ENCODE measurements at regions not wholly inside any gene's neighbourhood (a gene's known extent, or its start where the extent isn't known, plus 50 kb on each side); places are given as distances from the start of the nearest gene placed in this dataset.
"Not testable (repeated sequence)": the region's sequence is repeated elsewhere in the genome, so short reads cannot be mapped to it uniquely, and the experiment has no call there.

DNA sequence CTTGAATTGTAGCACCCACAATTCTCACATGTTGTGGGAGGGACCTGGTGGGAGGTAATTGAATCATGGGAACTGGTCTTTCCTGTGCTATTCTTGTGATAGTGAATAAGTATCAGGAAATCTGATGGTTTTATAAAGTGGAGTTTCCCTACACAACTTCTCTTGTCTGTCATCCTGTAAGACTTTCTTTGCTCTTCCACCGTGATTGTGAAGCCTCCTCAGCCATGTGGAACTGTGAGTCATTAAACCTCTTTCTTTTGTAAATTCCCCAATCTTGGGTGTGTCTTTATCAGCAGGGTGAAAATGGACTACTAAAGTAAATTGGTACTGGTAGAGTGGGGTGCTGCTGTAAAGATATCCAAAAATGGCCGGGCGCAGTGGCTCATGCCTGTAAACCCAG, 215.6 kb downstream of the LIG4 start:
- no peak for DNase-seq

DNA sequence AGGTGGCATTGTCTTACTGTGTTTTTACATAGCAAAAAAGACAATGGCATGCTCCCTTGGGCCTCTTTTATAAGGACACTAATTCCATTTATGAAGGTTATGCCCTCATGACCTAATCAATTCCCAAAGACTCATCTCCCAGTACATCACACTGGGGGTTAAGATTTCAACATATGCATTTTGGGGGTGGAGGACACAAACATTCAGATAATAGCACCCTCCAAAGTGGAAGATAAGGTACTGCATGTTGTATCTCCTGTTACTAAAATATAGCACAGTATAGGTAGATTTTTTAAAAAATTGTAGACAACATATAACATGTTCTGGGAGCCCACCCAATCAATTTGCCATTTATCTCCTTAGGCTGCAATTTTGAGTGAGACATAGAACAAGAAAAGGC, 221.2 kb downstream of the LIG4 start:
- DNase-seq: no peak

DNA sequence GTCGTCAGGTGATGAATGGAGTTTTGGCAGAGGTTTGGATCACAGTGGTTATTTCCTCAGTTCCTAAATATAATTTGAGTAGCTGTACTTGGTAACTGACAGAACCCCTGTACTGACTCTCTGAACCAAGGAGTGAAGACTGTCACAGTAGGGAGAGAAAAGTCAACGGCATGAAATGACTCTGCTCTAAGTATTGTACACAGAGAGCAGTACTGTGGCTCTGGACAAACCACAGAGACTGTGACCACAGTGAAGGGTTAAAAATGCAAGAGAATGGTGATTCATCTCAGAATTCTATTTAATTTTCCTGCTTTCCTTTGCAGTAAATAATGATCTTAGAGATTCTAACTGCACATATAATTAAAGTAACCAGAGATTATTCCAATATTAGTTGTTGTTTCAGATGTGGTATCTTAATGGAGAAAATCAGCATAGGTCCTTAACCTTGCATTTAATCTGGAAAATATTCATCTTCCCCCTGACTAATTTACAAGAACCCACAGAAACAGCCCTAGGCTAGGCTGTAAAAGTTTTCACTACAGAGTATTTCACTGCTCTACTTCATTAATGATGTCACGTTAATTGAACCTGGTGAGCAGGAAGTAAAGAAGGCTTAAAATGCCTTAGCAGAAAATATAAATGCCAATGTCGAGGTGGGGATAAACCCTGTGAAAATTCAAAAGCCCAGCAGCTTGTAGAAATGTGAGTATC, 221.9 kb downstream of the LIG4 start:
- no peak for DNase-seq

DNA sequence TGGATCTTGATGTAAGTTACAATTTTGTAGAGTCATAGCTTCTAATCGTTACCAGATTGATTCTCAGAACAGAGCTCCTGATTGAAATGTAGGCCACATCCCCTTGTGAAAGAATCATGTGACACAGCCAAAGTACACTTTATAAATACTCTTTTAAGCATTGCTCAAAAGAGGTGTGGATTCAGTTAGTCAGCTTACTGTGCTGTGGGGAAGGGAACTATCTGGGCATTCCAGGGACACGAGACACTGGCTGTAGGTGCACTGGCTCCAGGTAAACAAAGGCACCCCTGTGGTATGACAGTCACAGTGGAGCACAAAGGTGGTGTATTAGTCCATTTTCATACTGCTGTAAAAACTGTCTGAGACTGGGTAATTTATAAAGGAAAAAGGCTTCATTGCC, 222.8 kb downstream of the LIG4 start:
- no peak for DNase-seq

DNA sequence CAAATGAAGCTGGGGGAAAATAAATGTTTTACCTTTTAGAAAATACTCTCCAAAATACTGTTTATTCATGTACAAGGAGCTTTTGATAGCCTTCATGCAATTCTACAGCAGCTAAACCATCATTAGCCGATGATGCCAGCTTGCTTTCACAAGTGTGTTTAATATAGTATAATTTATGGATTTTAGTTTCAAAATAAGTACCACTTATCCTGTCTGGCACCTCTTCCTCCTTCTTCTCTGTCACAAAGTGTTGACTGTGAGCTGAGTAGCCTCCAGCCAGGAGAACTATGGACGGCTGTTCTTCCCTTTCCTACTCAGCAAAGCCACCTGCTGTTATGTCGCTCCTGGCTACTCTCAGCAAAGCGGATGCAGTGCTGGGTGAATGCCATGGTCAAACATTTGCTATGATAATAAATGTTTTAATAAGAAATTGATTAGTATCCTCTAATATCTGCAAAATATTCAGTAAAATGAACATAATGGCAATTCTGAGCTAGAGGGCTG, 238.2 kb downstream of the LIG4 start:
- DNase-seq: peak; percentile 56

DNA sequence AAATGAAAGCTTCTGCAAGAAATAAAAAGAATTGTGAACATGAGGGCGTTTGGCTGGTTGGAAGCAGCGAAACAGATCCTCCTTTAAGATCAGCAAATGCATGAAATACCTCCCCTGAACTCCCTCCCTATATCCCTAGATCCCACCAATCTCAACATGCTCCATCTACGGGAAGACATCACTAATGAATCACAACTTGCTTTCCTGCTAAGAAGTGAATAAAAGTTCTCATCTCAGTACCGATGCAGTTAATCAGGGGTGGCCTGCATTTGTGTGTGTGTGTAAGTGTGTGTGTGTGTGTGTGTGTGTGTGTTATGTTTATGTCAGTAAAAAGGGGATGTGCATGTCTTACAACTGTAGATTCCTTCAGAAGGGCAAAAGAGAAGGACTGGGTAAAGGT, 238.7 kb downstream of the LIG4 start:
- no peak for DNase-seq

DNA sequence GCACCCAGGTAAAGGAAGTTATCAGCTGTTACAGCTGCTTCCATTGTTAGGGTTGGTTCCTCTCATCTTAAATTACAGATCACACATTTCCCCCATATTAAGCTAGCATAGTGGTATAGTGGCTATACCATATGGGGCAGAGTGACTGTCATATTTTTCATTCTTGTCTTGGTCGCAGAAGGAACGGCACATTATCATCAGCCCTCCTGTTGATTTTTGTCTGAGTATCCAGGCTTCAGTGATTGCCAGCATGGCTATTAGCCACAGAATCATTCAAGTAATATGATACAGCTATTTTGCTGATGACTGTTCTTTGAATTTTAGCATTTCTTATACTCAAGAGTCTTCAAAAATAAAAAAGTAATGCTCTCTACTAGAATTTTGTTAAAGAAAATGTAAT, 240.9 kb downstream of the LIG4 start:
- no peak for DNase-seq

DNA sequence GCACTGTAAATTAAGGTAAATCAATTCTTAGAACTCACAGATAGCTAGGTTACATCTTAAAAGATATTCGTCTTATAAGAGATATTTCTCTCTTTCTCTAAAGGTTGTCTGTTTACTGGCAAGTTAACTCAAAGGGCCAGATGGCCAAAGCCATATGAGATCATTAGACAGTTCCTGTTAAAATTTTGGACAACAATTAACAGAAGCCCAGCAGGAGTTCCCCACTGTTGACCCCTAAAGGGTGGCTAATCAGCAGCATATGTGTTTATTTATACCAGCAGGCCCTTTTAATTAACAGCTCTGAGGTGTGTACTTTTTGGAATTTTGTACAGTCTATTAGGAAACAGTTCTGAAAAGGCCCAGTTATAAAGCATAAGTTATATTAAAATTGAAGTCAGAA, 245.8 kb downstream of the LIG4 start:
- DNase-seq: no peak

DNA sequence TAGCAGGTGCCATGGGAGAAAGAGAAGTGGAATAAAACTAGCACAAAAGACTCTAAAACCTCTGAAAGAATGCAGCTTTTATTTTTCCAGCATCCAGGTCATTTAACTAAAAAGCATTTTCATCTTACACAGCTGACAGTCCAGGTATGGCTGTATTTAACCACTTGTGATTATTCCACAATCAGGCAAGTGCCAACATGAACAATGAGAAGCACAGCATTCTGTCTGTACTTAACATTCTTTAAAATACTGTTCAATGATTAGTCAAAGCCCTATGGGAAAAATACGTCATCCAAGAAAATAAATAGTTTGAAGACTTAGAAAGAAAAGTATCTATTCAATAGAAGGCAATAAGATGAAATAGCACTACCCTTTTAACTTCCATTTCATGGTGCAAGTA, 246.9 kb downstream of the LIG4 start:
- no peak for DNase-seq

DNA sequence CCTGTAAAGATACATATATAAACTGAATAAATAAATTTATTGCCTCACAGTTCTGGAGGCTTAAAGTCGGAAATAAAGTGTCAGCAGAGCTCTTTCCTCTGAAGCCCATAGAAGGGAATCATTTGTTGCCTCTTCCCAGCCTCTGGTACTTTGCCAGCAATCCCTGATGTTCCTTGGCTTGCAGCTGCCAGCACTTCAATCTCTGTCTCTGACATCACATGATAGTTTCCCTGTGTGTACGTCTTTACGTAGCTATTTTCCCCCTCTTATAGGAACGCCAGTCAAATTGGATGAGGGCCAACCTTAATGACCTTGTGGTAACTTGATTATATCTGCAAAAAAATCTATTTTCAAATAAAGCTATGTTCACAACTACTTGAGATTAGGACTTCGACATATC, 250.9 kb downstream of the LIG4 start:
- peak; percentile 75 for DNase-seq

DNA sequence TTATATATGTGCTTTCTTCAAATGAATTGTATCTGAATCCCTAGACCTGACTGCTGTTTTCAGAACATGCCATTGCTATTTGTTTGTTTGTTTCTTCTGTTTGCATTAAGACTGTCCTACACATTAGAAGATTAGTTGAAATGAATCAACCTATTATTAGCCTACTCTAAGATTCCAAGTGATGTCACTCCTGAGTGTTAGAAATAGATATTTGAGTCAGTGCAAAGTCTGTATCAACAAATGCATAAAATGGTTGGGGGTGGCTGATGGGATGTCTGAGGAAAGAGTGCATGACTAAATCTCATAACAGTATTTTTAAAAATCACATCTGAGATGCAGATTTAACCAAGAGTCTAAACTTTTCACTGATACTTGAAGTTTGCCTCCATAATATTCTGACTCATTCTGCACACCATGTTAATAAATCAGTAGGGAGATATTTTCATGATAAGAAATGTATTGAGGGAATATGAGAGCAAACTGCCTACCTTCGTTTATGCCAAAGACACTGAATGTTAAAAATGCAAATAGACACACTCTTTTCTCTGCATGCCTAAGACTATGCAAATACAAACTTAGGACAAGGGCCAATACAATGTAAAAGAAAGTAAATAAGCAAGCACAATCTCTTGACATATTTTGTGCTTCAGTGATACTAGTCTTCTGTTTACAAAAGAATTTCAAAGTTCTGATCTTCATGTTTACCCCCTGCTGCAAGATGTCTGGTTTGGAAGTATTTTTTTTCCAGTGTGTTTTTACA, 253.3 kb downstream of the LIG4 start:
- DNase-seq: no peak

DNA sequence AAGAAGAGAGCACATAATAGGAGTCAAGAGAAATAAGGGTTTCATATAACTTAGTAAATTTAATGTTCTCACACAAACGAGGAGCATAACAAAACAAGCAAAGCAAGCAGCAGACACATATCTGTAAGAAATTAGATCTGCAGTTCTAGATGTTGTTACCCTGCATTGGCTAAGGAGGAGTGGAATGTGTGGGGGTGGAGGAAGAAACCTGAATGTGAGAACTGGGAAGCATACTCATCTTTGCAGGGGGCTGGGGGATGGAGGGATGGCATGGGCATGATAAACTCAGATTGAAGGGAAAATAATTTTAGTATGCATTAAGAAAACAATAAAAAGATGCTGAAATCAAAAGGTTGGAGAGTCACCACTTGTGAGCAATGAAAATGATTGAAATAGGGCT, 255.0 kb downstream of the LIG4 start:
- DNase-seq: no peak

DNA sequence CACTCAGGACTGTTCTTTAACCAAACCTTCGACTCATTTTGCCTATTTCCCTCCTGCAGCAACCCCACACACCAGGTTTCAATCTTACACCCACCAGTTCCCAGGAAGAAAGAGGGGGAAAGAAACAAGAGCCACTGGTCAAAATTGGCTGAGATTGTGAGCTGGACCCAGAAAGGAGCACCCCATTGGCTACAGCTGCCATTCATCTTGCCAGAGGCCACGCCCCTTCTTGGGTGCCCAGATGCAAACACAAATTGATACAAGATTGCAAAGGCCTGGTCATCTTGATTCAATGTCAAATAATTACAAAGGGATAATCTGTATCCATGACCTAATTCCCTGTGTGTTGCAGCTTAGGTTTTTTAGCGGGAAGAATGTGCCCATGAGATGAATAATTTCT, 258.4 kb downstream of the LIG4 start:
- no peak for DNase-seq

DNA sequence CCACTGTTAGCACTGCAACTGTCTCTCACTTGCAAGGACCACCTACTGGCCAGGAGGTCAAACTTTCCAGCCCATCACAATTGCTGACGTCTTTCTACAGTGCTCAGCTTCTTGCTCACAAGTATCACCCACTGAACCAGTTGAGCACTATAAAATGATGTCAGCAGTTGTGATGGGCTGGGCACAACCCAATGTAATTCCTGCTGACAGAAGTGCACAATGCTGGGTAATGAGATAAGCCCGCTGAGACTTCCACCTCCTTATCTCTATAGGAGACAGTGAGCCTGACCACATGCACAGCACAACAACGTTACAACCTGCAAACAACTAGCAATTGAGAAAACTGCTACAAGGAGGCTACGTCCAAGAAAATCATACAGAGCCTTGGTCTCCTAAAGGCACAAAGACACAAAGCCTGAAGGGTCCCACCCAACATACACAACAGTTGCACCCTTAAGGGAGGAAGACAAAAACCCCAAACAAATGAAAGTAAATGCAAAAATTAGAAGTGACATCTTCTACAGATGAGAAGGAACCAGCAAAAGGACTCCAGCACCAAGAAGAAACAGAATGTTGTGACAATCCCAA, 273.2 kb downstream of the LIG4 start:
- DNase-seq: no peak

DNA sequence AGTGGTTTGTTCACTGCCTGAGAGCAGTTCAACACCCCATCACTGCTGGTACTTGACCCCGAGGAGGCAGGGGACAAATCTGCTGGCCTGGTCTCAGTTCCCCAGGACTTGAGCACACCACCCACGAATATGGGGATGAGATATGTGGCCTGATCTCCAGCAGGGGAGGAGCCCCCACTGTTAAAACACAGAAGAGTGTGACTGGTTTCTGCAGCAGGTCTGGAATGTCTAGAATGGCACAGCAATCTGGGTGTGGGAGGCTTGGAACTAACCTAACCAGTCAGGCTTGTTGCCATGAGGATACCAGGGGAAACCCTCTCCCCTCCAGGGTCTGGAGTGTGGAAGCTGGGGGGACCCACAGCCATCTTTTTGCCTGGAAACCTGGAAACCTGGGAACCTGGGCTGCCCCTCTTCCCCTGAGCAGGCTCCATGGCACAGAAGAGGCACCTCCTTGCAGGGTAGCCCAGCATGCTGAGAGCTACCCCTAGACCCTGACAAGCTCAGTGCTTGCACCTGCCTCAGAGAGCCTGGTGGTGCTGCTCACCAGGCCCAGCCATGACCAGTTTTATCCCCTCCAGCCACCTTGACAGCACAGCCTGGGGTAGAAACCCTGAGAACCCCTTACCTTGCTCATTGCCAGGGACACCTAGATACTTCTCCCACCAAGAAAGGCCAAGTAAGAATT, 273.8 kb downstream of the LIG4 start:
- DNase-seq: no peak

DNA sequence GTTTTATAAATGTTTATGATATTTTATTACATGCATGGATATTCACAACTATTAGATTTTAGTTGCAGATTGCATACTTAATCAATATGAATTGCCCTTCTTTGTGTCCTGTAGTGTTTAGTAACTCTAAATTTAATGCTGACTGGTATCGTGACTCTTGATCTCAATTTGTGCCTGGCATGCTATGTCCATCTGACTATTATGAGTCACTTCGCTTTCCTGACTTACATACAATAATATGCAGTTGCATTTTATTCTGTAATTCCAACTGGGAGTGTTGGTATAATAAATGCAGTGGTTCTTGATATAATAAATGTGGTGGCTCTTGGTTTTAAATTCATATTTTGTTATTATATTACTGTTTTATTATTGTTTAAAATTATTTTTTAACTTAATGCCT, 277.5 kb downstream of the LIG4 start:
- no peak for DNase-seq

DNA sequence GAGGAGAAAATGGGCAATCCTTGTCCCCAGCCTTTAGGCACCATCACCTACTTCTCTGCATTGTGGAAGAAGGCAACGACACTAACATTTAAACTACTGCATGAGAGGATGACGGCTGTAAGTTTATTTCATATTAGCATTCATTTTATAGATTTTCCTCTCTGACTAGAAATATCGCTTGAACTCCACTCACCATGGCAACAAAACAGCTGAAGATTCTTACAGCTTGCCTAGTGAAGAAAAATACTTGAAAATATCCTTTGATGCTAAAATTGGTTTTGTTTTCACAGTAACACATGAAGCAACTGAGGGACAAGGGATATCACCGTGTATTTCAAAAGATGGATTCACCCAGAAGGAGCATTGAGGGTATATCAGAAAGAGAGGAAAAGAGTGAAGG, 284.3 kb downstream of the LIG4 start:
- no peak for DNase-seq

DNA sequence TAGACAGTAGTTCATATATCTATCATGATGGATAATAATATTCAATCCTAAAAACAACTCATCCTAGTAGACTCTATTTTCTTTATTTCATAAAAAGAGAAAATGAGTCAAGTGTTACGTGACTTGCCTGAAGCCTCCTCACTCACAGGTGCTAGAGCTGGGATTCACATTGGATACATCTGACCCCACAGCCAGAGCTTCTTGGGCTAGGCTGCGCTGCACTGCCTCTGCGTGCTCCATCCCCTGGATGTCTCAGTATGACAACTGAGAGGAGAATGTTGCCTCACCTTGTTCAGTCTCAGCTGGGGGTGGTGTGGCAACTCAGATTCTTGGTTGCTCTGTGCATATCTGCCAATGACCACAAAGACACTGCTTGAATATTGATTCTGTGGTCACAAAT, 286.6 kb downstream of the LIG4 start:
- no peak for DNase-seq

DNA sequence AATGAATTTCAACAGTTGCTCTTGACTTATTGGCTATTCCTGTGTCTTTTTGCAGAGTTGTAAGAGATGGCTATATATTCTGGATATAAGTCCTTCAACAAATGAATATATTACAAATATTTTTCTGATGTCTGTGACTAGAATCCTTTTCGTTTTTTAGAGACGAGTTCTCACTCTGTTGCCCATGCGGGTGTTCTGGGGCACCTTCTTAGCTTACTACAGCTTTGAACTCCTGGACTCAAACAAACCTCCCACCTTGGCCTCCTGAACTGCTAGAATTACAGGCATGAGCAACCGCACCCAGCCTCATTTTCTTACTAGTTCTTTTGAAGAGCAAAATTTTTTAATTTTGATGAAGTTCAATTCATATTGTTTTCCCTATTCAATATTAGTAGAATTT, 287.8 kb downstream of the LIG4 start:
- DNase-seq: no peak

DNA sequence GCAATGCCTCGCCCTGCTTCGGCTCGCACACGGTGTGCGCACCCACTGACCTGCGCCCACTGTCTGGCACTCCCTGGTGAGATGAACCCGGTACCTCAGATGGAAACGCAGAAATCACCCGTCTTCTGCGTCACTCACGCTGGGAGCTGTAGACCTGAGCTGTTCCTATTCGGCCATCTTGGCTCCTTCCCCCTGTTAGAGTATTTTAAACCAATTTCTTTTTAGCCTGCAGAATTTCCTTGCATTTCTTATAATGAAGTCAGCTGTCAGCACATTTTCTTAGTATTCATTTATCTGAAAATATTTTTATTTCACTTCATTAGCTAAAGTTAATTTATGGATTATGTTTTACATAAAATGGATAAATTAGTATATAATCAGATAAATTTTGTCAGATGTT, 288.8 kb downstream of the LIG4 start:
- not testable (repeated sequence) for DNase-seq

DNA sequence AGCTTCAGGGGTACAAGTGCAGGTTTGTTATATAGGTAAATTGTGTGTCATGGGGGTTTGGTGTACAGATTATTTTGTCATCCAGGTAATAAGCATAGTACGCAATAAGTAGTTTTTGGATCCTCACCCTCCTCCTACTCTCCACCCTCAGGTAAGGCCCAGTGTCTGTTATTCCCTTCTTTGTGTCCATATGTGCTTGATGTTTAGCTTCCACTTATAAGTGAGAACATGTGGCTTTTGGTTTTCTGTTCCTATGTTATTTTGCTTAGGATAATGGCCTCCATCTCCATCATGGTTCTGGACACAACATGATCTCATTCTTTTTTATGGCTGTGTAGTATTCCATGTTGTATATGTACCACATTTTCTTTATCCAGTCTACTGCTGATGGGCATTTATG, 298.4 kb downstream of the LIG4 start:
- not testable (repeated sequence) for DNase-seq

DNA sequence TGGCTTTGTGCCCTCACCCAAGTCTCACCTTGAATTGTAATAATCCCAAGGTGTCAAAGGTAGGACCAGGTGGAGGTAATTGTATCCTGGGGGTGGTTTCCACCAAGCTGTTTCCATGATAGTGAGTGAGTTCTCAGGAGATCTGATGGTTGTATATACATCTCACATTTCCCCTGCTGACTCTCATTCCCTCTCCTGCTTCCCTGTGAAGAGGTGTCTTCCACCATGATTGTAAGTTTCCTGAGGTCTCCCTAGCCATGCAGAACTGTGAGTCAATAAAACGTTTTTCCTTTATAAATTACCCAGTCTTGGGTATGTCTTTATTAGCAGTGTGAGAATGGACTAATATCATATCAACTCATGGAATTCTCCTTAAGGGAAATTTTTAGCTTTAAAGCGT, 302.6 kb downstream of the LIG4 start:
- DNase-seq: no peak

DNA sequence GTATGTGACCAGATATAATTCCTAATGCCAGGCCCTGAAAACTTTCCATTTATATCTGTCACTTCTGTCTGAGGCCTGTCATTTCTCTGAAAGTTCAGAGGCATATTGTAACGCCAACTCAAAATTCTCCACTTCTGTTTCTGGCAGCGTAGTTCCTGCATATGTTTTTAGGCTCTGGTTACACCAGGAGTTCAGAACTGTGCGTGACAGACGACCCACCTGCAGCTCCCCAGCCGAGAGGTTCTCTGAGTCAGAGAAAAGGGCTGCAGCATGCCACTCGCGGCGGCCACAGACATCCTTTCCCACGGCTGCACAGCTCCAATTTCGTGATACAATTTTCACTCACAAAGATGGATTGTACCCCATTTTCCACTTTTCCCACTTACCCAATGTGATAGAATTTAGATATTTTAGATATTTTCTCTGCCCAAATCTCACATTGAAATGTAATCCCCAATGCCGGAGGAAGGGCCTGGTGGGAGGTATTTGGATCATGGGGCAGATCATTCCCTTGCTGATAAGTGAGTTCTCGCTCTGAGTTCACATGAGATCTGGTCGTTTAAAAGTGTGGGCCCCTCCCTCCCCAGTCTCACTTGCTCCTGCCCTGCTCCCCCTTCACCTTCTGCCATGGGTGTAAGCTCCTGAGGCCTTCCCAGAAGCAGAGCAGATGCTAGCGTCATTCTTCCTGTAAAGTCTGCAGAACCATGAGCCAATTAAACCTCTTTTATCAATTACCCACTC, 308.1 kb downstream of the LIG4 start:
- no peak for DNase-seq

Measured in NCI-H2029 treated with DMSO at 0.1 percent for 48 hours (cell line).